Cardiac fibroblast (primary cell): ENCODE measurements at regions not wholly inside any gene's neighbourhood (a gene's known extent, or its start where the extent isn't known, plus 50 kb on each side); places are given as distances from the start of the nearest gene placed in this dataset.

Experiments
- DNase-seq, 2 donors: peaks; one replicate each; pipeline versions ENCODE4 v3.0.0 to v3.0.0-alpha.2; 2010; ENCODE audit warnings: low read depth in 2 of 2
- H3K4me3 ChIP-seq, 2 donors: replicated peaks in 1 of 2; 1 replicate in 1 of 2; 2 replicates in 1 of 2; pipeline ENCODE4 v1.5.1; 2011; ENCODE audit warnings: low read depth in 2 of 2, low read length in 2 of 2, mild to moderate bottlenecking in 2 of 2, moderate library complexity in 1 of 2
- CTCF ChIP-seq: IDR thresholded peaks from one replicate; pipeline ENCODE4 v1.5.1; 2011; ENCODE audit warnings: low read depth, mild to moderate bottlenecking, low read length, inconsistent platforms

- no peak for DNase-seq
- no peak overlapping the region for H3K4me3 ChIP-seq
- no peak for TF ChIP-seq CTCF
These were observed 1167.8 kb upstream of the PCDH20 start for GRCh38 chr13:62583466-62583865.

- TF ChIP-seq CTCF = no peak
- DNase-seq = no peak
- H3K4me3 ChIP-seq = no peak overlapping the region
These were observed 1162.8 kb upstream of the PCDH20 start for GRCh38 chr13:62578402-62578801.

- TF ChIP-seq CTCF = no peak
- DNase-seq = no peak
- no peak overlapping the region for H3K4me3 ChIP-seq
These were observed 1149.1 kb upstream of the PCDH20 start for GRCh38 chr13:62564770-62565169.

GRCh38 chr13:62563251-62563650, 1147.6 kb upstream of the PCDH20 start:
- DNase-seq = no peak
- no peak for TF ChIP-seq CTCF
- no peak overlapping the region for H3K4me3 ChIP-seq

- no peak for DNase-seq
- no peak overlapping the region for H3K4me3 ChIP-seq
- TF ChIP-seq CTCF = no peak
These were observed 1141.3 kb upstream of the PCDH20 start for GRCh38 chr13:62556978-62557377.

- no peak overlapping the region for H3K4me3 ChIP-seq
- no peak for DNase-seq
- no peak for TF ChIP-seq CTCF
These were observed 1135.9 kb upstream of the PCDH20 start for GRCh38 chr13:62551588-62551987.

- DNase-seq = no peak
- TF ChIP-seq CTCF = no peak
These were observed 1129.3 kb upstream of the PCDH20 start for GRCh38 chr13:62544928-62545327.

More at GRCh38 chr13:62544928-62545327, 1129.3 kb upstream of the PCDH20 start:
- no peak overlapping the region for H3K4me3 ChIP-seq
